GM21528 (cell line): ENCODE measurements at regions not wholly inside any gene's neighbourhood (a gene's known extent, or its start where the extent isn't known, plus 50 kb on each side); places are given as distances from the start of the nearest gene placed in this dataset.
"Not testable (repeated sequence)": the region's sequence is repeated elsewhere in the genome, so short reads cannot be mapped to it uniquely, and the experiment has no call there.

Experiments used
- ATAC-seq: cut with Tn5 transposase; IDR thresholded peaks from one replicate; pipeline ENCODE4 v1.9.1; 2021; ENCODE audit warnings: mild to moderate bottlenecking, moderate library complexity; ENCODE audit not compliant: unreplicated experiment, low FRiP score

DNA sequence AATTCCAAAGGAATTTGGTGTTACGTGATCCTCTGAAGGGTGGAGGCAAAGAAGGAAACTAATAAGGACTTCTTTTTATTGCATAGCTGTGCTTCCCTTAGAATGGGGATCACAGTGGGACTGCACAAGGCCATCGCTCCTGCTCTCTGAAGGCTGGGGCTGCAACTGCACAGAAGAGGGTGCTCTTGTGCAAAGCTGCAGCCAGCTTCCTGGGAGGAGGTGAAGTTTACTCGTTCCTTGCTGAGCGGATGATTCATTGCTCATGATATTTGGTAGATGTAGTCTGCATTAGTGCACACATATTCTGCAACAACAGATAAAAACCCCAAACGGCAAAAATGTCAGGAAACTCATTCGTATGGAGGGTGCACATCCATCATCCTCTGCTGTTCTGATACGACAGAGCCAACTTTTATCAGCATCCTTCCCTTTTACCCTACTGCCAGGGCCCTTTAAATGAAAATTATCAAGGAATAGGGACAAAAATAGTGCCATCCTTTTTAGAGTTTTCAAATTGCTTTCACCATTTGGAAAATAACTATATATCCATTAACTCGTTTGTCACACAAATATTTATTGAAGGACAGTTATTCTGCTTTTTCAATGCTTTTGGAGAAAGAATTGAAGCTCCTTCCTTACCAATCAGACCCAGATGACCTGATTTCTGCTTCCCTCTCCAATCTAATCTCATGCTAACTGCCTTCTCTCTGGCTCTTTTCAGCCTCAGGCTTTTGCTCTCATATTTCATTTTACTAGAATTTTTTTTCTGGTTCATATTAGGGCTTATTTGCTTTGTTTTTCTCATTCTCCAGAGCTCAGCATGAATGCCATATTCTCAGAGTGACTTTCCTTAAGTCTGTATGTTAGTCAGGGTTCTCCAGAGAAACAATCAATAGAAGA is 263.6 kb downstream of the DUSP10 start:
- peak; percentile 92 for ATAC-seq

GRCh38 chr1:221487781-221488524 is 253.9 kb downstream of the DUSP10 start:
- ATAC-seq = no peak

GRCh38 chr1:221488550-221488949 is 253.3 kb downstream of the DUSP10 start:
- no peak for ATAC-seq

GRCh38 chr1:221494670-221495069 is 247.2 kb downstream of the DUSP10 start:
- ATAC-seq = no peak

GRCh38 chr1:221497046-221497445 is 244.8 kb downstream of the DUSP10 start:
- no peak for ATAC-seq

GRCh38 chr1:221503268-221503667 is 238.6 kb downstream of the DUSP10 start:
- no peak for ATAC-seq

DNA sequence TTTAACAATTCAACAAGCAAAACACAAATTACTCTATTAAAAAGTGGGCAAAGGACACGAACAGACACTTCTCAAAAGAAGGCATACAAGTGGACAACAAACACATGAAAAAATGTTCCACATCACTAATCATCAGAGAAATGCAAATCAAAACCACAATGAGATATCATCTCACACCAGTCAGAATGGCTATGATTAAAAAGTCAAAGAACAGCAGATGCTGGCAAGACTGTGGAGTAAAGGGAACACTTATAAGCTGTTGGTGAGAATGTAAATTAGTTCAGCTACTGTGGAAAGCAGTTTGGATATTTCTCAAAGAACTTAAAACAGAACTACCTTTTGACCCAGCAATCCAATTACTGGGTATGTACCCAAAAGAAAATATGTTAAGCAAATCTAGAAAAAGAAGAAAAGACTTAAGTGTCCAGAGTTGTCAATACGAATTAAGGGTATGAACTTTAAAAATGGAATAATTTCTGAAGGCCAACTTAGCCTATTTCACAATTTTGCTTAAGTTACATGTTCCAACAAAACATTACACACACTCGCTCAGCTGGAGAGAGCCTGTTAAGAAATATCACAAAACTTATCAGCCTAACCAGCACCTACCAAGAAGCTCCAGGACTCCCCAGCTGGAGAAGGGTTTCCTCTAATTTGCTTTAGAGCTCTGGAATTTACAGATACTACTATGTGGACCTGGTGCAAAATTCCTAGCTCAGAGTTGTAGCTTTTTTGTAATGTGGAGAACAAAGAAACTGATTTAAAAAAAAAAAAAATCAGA is 232.1 kb downstream of the DUSP10 start:
- ATAC-seq = no peak

DNA sequence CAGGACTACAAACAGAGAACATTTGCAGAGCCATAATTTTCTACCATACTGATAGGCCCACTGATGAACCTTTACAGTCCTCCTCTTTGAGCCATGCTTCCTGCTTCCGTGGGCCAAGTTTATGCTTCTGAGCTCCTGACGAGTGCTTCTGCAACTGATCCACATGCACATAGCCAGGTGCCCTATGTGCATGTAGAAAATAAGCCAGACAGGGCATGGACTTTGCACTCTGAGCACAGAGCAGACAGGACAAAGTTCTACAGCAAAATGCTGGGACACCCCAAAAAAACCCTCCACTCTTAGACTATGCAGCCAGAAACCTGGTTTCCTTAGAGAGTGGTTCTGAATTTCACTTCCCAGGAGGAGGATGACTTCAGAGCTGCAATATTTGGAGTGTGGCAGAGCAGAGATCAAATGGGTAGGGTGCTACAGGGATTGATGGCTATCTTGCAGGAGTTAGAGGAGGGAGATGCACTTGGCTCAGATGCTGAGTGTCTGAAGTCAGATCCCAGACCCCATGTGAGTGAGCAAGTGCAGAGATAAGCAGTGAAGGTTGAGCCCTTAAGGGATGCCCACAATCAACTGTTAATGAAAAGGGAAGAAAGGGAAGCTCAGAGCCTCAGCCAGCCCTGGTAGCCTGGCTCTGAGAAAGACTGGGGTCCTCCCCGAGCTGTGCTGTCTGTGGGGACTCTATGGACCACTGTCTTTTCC is 230.9 kb downstream of the DUSP10 start:
- no peak for ATAC-seq

- no peak for ATAC-seq
Measured at GRCh38 chr1:221511797-221512196, 230.1 kb downstream of the DUSP10 start.

DNA sequence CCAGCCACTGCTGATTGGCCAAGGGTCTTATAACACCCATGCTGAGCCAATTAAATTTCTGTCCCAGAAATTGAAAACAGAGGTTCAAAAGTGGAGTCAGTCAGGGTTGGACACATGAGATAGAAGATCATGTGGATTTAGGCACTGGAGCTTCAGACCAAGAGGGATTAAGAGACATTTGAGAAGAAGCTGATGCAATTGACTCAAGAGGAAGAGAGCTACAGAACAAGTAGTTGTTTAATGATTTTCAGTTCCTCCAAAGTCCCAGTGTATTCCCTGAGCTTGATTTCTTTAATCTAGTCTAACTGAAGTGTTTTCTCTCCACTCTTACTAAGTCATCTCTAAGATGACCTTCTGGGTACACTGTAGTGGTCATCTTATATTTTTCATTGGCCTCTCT is 227.1 kb downstream of the DUSP10 start:
- no peak for ATAC-seq

DNA sequence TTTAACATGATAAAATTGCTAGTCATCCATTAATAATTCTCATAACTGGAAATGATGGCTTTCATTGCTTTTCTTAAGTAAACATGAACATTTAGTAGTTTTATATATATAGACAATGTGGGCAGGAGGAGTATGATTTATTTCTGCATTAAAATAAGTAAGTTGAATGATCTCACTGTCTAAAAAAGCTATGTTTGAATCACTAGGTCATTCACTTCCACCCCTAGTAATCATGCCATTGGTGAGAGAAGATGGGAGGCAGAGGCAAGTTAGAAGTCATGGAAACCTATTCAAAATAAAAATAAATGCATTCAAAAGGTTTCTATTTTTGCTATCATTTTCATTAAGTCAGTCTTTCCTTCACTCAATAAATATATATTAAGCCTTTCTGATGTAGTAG is 226.4 kb downstream of the DUSP10 start:
- no peak for ATAC-seq

DNA sequence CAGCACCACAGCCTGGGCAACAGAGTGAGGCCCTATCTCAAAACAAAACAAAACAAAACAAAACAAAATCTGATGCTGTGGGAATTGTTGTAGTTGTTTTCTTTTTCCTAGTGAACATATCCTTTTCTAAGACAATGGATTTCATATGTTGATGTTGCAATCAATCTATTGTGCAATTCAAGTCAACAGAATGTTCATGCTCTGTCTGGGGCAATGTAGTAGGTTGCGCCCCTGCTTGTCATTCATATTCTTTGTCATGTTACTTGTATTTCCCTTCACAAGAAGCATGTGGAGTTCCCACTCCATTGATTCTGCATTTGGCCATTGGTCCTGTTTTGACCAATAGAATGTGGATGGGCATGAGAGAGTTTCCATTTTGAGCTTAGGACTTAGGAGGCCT is 223.9 kb downstream of the DUSP10 start:
- no peak for ATAC-seq

- ATAC-seq = no peak
Measured at GRCh38 chr1:221520250-221520649, 221.6 kb downstream of the DUSP10 start.

- ATAC-seq = no peak
Measured at GRCh38 chr1:221521686-221522085, 220.2 kb downstream of the DUSP10 start.

GRCh38 chr1:221522529-221522940 is 219.4 kb downstream of the DUSP10 start:
- no peak for ATAC-seq

DNA sequence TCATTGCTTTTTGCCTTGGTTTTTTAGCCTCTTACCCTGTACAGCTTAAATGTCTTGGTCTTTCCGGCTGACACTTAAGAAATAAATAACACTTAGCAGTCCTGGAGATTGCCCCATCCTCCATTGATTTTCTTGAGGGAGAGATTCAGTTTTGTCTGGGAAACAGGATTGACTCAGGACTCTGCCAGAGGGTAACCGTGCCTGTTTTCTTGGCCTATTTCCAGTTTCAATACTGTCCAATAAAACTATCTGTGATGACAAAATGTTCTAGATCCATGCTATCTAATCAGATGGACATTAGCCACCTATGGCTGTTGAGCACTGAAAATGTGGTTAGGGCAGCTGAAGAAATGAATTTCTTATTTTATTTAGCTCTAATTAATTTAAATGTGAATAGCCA is 216.1 kb downstream of the DUSP10 start:
- no peak for ATAC-seq

DNA sequence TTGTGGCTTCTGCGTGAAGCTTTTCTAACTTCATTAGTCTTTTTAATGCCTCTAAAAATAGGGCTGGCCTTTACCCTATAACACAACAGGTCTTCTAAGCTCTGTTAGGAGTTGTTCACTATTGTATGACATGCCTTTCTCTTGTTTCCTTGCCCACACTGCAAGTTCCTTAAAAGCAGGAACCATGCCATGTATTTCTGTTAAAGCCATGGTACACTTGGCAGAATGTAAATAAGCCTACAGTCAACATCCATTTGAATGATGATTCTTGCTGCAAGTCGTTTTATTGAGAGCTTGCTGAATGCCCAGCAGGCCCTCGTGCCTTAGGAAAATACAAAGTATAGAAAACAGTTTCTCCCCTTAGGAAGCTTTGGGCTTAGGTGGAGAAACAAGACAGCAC is 214.6 kb downstream of the DUSP10 start:
- no peak for ATAC-seq

DNA sequence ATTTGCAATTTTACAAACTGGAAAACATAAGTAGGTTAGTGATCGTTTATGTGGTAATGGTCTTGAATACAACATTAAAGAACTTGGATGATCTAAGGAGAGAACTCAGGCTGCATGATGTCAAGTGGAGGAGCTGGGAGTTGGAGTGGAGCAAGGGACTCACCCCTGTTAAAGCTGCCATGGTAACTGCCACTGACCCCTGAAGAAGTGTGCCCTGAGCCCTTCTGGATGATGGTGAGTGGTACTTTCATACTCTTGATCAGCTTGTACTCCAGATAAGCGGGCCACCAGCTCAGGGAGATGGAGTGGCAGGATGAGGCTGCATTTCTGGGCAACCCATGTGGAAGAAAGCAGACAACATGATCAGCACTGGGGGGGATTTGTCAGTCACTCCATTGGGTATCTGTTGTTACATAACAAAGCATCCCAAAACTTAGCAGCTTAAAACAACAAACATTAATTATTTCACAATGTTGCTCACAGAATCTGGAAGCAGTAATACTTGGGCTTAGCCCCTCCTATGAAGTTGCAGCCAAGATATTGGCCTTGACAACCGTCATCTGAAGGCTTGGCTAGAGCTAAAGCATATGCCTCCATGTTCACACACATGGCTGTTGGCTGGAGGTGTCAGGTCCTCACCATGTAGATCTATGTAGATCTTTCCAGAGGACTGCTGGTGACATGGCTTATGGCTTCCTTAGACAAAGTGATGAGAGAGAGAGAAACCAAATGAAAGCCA is 213.8 kb downstream of the DUSP10 start:
- ATAC-seq = no peak

DNA sequence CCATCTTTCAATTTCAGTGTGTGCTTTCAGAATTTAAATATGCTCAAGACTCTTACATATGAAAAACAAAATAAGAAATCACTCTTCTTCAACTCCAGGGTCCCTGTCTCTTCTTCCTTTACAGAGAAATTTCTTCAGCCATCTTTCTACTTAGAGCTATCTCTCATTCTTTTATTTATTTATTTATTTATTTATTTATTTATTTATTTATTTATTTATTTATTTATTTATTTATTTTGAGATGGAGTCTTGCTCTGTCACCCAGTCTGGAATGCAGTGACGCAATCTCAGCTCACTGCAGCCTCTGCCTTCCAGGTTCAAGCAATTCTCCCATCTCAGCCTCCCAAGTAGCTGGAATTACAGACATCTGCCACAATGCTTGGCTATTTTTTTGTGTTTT is 211.7 kb downstream of the DUSP10 start:
- not testable (repeated sequence) for ATAC-seq

GRCh38 chr1:221530791-221531190 is 211.1 kb downstream of the DUSP10 start:
- no peak for ATAC-seq
